ENCODE measurements at regions not wholly inside any gene's neighbourhood (a gene's known extent, or its start where the extent isn't known, plus 50 kb on each side); places are given as distances from the start of the nearest gene placed in this dataset.

DNA sequence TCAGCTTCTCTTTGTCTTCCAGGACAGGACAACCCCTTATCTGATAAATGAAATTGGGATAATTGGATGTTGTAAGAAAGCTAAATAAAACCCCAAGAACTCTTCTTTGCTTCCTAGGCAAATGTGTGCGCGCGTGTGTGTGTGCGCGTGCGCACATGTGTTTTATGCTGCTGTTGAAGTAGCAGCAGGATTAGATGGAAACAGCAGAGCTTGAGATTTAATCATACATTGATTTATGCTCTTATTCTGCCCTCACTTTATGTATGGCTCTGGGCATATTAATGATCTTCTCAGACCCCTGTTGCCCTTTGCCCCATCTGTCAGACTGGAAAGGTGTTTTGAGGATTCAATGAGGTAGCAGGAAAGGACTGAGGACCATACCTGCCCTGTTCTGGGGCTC, 324.0 kb upstream of the MAP3K7 start:
- Histone ChIP-seq H2BK5ac (ENCODE audit: low read depth, low read length) (no peak overlapping the region), H3K14ac (ENCODE audit: insufficient read length) (no peak overlapping the region), H3K27me3 (replicated peaks in 1 of 4; ENCODE audit: control insufficient read depth in 3 of 4, extremely low read depth in 1 of 4, insufficient read depth in 3 of 4, low read length in 3 of 4) (no peaks in the 10 kb centered on the region), H3K4me1 (replicated peaks in 1 of 4; ENCODE audit: control insufficient read depth in 3 of 4, insufficient read depth in 4 of 4, low read length in 3 of 4) (no peaks in the 10 kb centered on the region), H2AFZ (ENCODE audit: low read length) (no peak overlapping the region), H2BK12ac (ENCODE audit: low read depth, low read length) (no peak overlapping the region), H3K4ac (replicated peaks; ENCODE audit: insufficient read length, low read depth, low read length) (no peak overlapping the region), H2BK20ac (ENCODE audit: low read length) (no peak overlapping the region), H4K8ac (ENCODE audit: extremely low read depth, insufficient read depth, low read length) (no peak overlapping the region), H3K79me2 (ENCODE audit: control insufficient read depth in 1 of 2, insufficient read depth in 2 of 2, low read length in 2 of 2) (no peaks in the 10 kb centered on the region), H3K79me1 (ENCODE audit: low read depth, low read length) (no peaks in the 10 kb centered on the region), H3K27ac (ENCODE audit: low read depth, low read length) (no peak overlapping the region), H3K18ac (ENCODE audit: extremely low read depth, low read length) (no peak overlapping the region), H3K23me2 (ENCODE audit: low read depth, low read length) (no peaks in the 10 kb centered on the region), H2BK120ac (replicated peaks; ENCODE audit: low read depth, low read length) (no peak overlapping the region), H3K4me2 (ENCODE audit: insufficient read depth in 1 of 2, low read depth in 2 of 2, low read length in 2 of 2) (no peak overlapping the region), H4K20me1 (replicated peaks in 1 of 2; ENCODE audit: control insufficient read depth in 1 of 2, insufficient read depth in 2 of 2, low read length in 2 of 2) (no peaks in the 10 kb centered on the region), H3K9me3 (ENCODE audit: insufficient read depth in 2 of 2, low read depth in 1 of 2, low read length in 1 of 2) (peaks cover 8% of the 10 kb centered on the region in 2 experiments), H3K56ac (replicated peaks; ENCODE audit: insufficient read length, low read depth, low read length) (no peak overlapping the region), H2AK5ac (ENCODE audit: low read depth, low read length) (no peak overlapping the region), H3K4me3 (ENCODE audit: extremely low read depth in 1 of 4, insufficient read depth in 2 of 4, low read depth in 3 of 4, low read length in 4 of 4) (no peak overlapping the region), H3K9ac (replicated peaks in 1 of 4; ENCODE audit: extremely low read depth in 1 of 4, low read depth in 3 of 4, low read length in 3 of 4) (no peak overlapping the region), H3K23ac (ENCODE audit: insufficient read length) (no peak overlapping the region), H4K91ac (replicated peaks; ENCODE audit: insufficient read length, low read length) (no peak overlapping the region), H2BK15ac (ENCODE audit: low read length) (no peak overlapping the region), H4K5ac (ENCODE audit: insufficient read length, low read depth, low read length) (no peak overlapping the region), H3K36me3 (ENCODE audit: control insufficient read depth in 2 of 4, insufficient read depth in 4 of 4, low read length in 3 of 4) (no peaks in the 10 kb centered on the region)
- no peak for DNase-seq (ENCODE audit: low read depth in 1 of 2, low spot score in 2 of 2)
- 100% methylated on average over 6 of the region's 6 CpGs; no CpG with 5 or more reads in 1 of the 2 experiments for WGBS, 2 experiments (ENCODE audit: extremely low coverage in 1 of 2, insufficient coverage in 1 of 2, insufficient read length in 1 of 2, insufficient replicate concordance in 2 of 2, low coverage in 1 of 2, low lambda C conversion rate in 2 of 2, missing lambda C conversion rate in 1 of 2)
- POLR2A ChIA-PET (ENCODE audit: partially characterized antibody): no interaction called here
- no peak for TF ChIP-seq KDM4A (IDR thresholded peaks at IDR 0.05; ENCODE audit: low read depth, low read length, severe bottlenecking)
- TF ChIP-seq RXRA (IDR thresholded peaks at IDR 0.05; ENCODE audit: insufficient read depth, low read depth, low read length): no peak
- TF ChIP-seq GTF2F1 (IDR thresholded peaks at IDR 0.05; ENCODE audit: borderline replicate concordance, low read depth, low read length): no peak
- no peak for TF ChIP-seq POU5F1 (IDR thresholded peaks at IDR 0.05; ENCODE audit: low read depth, low read length)
- no peak for TF ChIP-seq NRF1 (IDR thresholded peaks at IDR 0.05; ENCODE audit: low read depth, low read length)
- TF ChIP-seq PHF8 (conservative IDR thresholded peaks at IDR 0.05; ENCODE audit: low read depth, low read length): no peak
- TF ChIP-seq TEAD4 (IDR thresholded peaks at IDR 0.05; ENCODE audit: low read depth, low read length): no peak
- CTCF ChIA-PET (ENCODE audit: partially characterized antibody): interaction anchor here (1.1 to 1.3 kb wide), 2 partner anchors 14 to 62 kb away, joined by 3 read pairs; no protein-coding TSS in a partner anchor
- FAIRE-seq: no peak

All from H1 (cell line).